Tibial artery (tissue), 4 donors: ENCODE measurements at regions not wholly inside any gene's neighbourhood (a gene's known extent, or its start where the extent isn't known, plus 50 kb on each side); places are given as distances from the start of the nearest gene placed in this dataset.

Source experiments
- DNase-seq, 2 donors: peaks; one replicate each; pipeline ENCODE4 v3.0.0-alpha.2; 2019
- H3K27ac ChIP-seq, 2 donors: fragments of 200-600 bp; sonication (generic) in 1 of 2; 1 replicate in 1 of 2; 2 replicates in 1 of 2; pipeline ENCODE4 v1.5.1; 2018 to 2019; ENCODE audit warnings: mild to moderate bottlenecking in 1 of 2
- H3K27me3 ChIP-seq, 2 donors: fragments of 200-600 bp; sonication (generic) in 1 of 2; one replicate each; pipeline versions ENCODE4 v1.5.1 to v1.6.0; 2016 to 2019
- H3K36me3 ChIP-seq, 3 donors: fragments of 200-600 bp; sonication (generic) in 2 of 3; one replicate each; pipeline ENCODE4 v1.5.1; 2016 to 2019; ENCODE audit warnings: mild to moderate bottlenecking in 2 of 3
- H3K4me1 ChIP-seq, 4 donors: fragments of 200-600 bp; sonication (generic) in 2 of 4; 1 replicate in 3 of 4; 2 replicates in 1 of 4; pipeline ENCODE4 v1.5.1; 2016 to 2019
- H3K4me3 ChIP-seq, 2 donors: fragments of 200-600 bp; sonication (generic) in 1 of 2; 1 replicate in 1 of 2; 2 replicates in 1 of 2; pipeline ENCODE4 v1.5.1; 2018 to 2019; ENCODE audit warnings: mild to moderate bottlenecking in 2 of 2
- H3K9me3 ChIP-seq, 3 donors: fragments of 200-600 bp; sonication (generic) in 1 of 3; one replicate each; pipeline ENCODE4 v1.5.1; 2016 to 2019
- intact Hi-C: fragments of 100-400 bp; cut with DNase I; formaldehyde crosslinking; loops from one replicate; pipeline ENCODE4 v1.15.0; 2023; ENCODE audit warnings: low total_unique reads
- TF ChIP-seq, protein P1 (sequence below), 2 experiments: fragments of 200-600 bp in 1 of 2; fragments of 450-650 bp in 1 of 2; IDR thresholded peaks; one replicate each; pipeline ENCODE4 v1.5.1; 2017 to 2019; ENCODE audit warnings: antibody characterized with exemption in 2 of 2, mild to moderate bottlenecking in 1 of 2, moderate library complexity in 1 of 2

DNA sequence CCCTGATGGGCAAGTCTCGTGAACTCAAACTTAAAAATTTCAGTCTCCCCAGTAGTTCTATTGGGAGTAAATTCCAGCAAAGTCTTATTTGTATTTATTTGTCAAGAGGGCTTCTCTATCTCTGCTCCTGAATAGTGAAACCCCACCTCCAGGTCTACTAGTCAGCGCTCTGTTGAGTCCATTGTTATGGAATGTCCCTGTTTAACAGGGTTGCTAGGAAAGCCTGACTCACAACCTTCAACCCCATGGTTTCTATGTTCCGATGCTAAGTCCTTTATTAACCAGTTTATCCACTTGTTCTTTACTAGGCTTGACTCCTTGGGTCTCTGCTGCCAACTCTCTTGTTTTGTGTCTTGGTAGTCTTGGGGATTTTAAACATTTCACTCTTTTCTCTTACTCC is 250.7 kb upstream of the MYOCD start:
- no peak for DNase-seq
- Histone ChIP-seq H3K27ac (no peak overlapping the region), H3K9me3 (no peaks in the 10 kb centered on the region), H3K36me3 (no peaks in the 10 kb centered on the region), H3K27me3 (no peaks in the 10 kb centered on the region), H3K4me3 (no peak overlapping the region), H3K4me1 (no peaks in the 10 kb centered on the region)
- TF ChIP-seq, protein P1, sequence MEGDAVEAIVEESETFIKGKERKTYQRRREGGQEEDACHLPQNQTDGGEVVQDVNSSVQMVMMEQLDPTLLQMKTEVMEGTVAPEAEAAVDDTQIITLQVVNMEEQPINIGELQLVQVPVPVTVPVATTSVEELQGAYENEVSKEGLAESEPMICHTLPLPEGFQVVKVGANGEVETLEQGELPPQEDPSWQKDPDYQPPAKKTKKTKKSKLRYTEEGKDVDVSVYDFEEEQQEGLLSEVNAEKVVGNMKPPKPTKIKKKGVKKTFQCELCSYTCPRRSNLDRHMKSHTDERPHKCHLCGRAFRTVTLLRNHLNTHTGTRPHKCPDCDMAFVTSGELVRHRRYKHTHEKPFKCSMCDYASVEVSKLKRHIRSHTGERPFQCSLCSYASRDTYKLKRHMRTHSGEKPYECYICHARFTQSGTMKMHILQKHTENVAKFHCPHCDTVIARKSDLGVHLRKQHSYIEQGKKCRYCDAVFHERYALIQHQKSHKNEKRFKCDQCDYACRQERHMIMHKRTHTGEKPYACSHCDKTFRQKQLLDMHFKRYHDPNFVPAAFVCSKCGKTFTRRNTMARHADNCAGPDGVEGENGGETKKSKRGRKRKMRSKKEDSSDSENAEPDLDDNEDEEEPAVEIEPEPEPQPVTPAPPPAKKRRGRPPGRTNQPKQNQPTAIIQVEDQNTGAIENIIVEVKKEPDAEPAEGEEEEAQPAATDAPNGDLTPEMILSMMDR (IDR thresholded peaks at IDR 0.05), result no peak
- intact Hi-C loops, result no loop called here

DNA sequence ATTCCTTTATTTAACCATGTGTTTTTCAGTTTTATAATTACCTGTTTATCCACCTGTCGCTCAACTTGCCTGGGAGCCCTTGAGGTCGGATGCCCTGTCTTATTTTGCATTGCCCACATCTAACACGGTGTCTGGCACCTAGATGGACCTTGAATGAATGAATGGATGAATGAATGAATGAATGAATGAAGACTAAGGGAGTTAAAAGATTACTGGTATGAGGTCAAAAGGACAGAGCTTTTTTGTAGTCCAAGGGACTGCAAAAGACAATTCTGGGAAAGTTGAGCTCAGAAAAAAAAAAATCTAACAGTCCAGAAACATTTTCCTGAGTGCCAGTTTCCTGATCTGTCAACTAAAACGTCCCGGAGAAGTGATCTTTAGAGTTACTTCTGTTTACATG is 244.6 kb upstream of the MYOCD start:
- H3K36me3 ChIP-seq, result no peaks in the 10 kb centered on the region
- no peaks in the 10 kb centered on the region for H3K4me1 ChIP-seq
- H3K4me3 ChIP-seq, result no peak overlapping the region
- intact Hi-C loops, result no loop called here
- peaks cover 0 to 7% (median 0%) of the 10 kb centered on the region in 3 donors for H3K9me3 ChIP-seq
- H3K27ac ChIP-seq, result no peak overlapping the region
- TF ChIP-seq, protein P1 (IDR thresholded peaks at IDR 0.05), result no peak
- no peaks in the 10 kb centered on the region for H3K27me3 ChIP-seq
- no peak for DNase-seq

DNA sequence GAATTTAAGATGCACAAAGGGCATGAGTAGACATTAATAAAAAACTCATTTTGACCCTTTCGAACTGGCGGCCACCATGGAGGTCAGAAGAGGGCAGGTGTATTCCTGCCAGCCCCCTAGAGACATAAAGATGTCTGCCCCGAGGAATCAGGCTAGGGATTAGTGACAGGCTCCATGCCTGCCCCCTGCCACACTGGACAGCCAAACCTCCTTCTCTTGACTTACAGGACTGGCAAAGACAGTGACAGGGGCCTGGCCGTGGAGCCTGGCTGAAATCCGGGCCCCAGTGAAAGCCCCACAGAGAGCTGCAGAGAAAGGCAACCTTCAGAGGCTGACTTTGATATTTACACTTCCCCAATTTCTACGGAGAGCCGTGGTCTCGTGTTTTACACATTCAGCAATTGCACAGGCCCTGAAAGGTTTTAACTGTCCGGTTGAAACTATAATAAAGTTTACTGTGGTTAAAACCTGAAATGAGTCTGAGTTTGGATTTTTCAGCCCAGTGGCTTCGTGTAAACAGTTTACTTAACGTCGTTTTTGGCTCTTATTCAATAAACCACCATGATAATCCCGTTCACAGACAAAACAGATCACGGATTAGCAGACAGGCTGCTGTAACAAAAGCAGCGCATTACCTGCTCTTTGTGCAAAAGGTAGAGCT is 243.9 kb upstream of the MYOCD start:
- intact Hi-C loops, result no loop called here
- Histone ChIP-seq H3K4me3 (no peak overlapping the region), H3K9me3 (peaks cover 0 to 7% (median 0%) of the 10 kb centered on the region in 3 donors), H3K4me1 (no peaks in the 10 kb centered on the region), H3K27ac (no peak overlapping the region), H3K27me3 (no peaks in the 10 kb centered on the region), H3K36me3 (no peaks in the 10 kb centered on the region)
- TF ChIP-seq, protein P1 (IDR thresholded peaks at IDR 0.05), result no peak
- no peak for DNase-seq

DNA sequence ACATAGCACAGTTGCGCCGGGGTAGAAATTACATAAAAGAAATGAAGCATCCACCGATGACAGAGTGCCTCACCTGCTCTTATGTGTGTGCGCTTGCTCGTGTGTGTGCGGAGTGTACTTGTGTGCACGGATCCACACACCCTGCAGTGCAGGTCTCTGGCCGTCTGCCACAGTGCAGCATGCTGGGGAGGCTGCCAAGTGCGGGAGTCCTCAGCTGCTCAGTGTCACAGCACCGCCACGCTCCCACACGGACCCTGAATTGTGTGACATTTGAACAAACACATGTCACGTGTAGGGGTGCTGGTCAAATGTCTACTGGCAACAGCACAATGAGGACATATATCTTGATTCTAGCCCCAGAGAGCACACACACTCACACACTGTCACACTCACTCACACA is 243.0 kb upstream of the MYOCD start:
- DNase-seq, result no peak
- H3K27ac ChIP-seq, result no peak overlapping the region

DNA sequence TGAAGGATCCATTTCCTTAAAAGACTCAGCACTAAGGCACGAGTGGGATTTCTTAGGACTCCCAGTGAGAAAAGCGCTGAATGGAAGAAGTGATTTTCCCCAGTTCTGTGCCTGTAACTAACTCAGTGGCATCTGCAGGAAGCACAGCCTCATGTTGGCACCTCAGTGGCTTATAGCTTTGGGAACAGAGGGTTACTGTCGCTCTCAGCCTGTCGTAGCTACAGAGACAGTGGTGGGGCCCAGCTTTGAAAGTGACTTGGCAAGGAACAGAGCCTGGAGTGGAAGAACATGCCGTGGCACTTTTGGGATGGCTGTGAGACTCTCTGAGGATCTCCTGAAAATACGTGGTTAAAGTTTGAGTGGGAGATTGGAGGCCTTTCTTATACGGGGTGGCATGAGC is 242.4 kb upstream of the MYOCD start:
- Histone ChIP-seq H3K36me3 (no peaks in the 10 kb centered on the region), H3K4me1 (no peaks in the 10 kb centered on the region), H3K9me3 (peaks cover 0 to 7% (median 0%) of the 10 kb centered on the region in 3 donors), H3K27ac (no peak overlapping the region), H3K27me3 (no peaks in the 10 kb centered on the region), H3K4me3 (no peak overlapping the region)
- DNase-seq, result no peak
- intact Hi-C loops, result no loop called here
- TF ChIP-seq, protein P1 (IDR thresholded peaks at IDR 0.05), result no peak

More for the DNA sequence above, 243.0 kb upstream of the MYOCD start:
- intact Hi-C loops, result no loop called here
- no peaks in the 10 kb centered on the region for H3K27me3 ChIP-seq
- H3K9me3 ChIP-seq, result peaks cover 0 to 7% (median 0%) of the 10 kb centered on the region in 3 donors
- no peaks in the 10 kb centered on the region for H3K4me1 ChIP-seq
- no peaks in the 10 kb centered on the region for H3K36me3 ChIP-seq
- no peak overlapping the region for H3K4me3 ChIP-seq
- TF ChIP-seq, protein P1 (IDR thresholded peaks at IDR 0.05), result no peak
